Stimulated activated CD8-positive, alpha-beta memory T cell treated with anti-CD3 and anti-CD28 coated beads, Interleukin-4, amount 100 ng/mL, for 48 hours (primary cell): ENCODE measurements at regions not wholly inside any gene's neighbourhood (a gene's known extent, or its start where the extent isn't known, plus 50 kb on each side); places are given as distances from the start of the nearest gene placed in this dataset.

Source experiments
- DNase-seq: peaks from one replicate; pipeline ENCODE4 v3.0.0-alpha.2; 2020

GRCh38 chr14:71203306-71203705, 296.0 kb downstream of the PCNX1 start:
- DNase-seq: no peak

GRCh38 chr14:71204231-71204630, 297.0 kb downstream of the PCNX1 start:
- DNase-seq: no peak

- no peak for DNase-seq
Measured at GRCh38 chr14:71204768-71205167, 297.5 kb downstream of the PCNX1 start.

GRCh38 chr14:71206123-71206522, 298.9 kb downstream of the PCNX1 start:
- no peak for DNase-seq

- no peak for DNase-seq
Measured at GRCh38 chr14:71206766-71207371, 299.6 kb downstream of the PCNX1 start.

GRCh38 chr14:71208702-71209357, 301.6 kb downstream of the PCNX1 start:
- no peak for DNase-seq

- DNase-seq: no peak
Measured at GRCh38 chr14:71209888-71210287, 302.6 kb downstream of the PCNX1 start.

GRCh38 chr14:71212093-71212492, 304.8 kb downstream of the PCNX1 start:
- no peak for DNase-seq

GRCh38 chr14:71212683-71213107, 305.4 kb downstream of the PCNX1 start:
- no peak for DNase-seq

GRCh38 chr14:71214241-71214640, 307.0 kb downstream of the PCNX1 start:
- no peak for DNase-seq

GRCh38 chr14:71220462-71220861, 313.2 kb downstream of the PCNX1 start:
- DNase-seq: no peak

- DNase-seq: no peak
Measured at GRCh38 chr14:71221119-71221518, 313.9 kb downstream of the PCNX1 start.

- DNase-seq: no peak
Measured at GRCh38 chr14:71225113-71225512, 317.9 kb downstream of the PCNX1 start.

GRCh38 chr14:71228711-71229110, 321.5 kb downstream of the PCNX1 start:
- DNase-seq: no peak

- DNase-seq: no peak
Measured at GRCh38 chr14:71229875-71230274, 322.6 kb downstream of the PCNX1 start.

GRCh38 chr14:71230897-71231296, 323.6 kb downstream of the PCNX1 start:
- DNase-seq: no peak

- no peak for DNase-seq
Measured at GRCh38 chr14:71231521-71232393, 324.5 kb downstream of the PCNX1 start.

GRCh38 chr14:71232506-71232905, 325.2 kb downstream of the PCNX1 start:
- no peak for DNase-seq

GRCh38 chr14:71235875-71236274, 328.6 kb downstream of the PCNX1 start:
- no peak for DNase-seq

GRCh38 chr14:71236487-71236886, 329.2 kb downstream of the PCNX1 start:
- no peak for DNase-seq

- DNase-seq: no peak
Measured at GRCh38 chr14:71237556-71237955, 330.3 kb downstream of the PCNX1 start.

GRCh38 chr14:71238835-71239234, 331.6 kb downstream of the PCNX1 start:
- DNase-seq: no peak

GRCh38 chr14:71240171-71240570, 332.9 kb downstream of the PCNX1 start:
- no peak for DNase-seq
